Neural progenitor cell (in vitro differentiated cells): ENCODE measurements at regions not wholly inside any gene's neighbourhood (a gene's known extent, or its start where the extent isn't known, plus 50 kb on each side); places are given as distances from the start of the nearest gene placed in this dataset.

ENCODE experiments used
- DNase-seq: peaks from one replicate; pipeline ENCODE4 v3.0.0-alpha.2; 2016; ENCODE audit warnings: low spot score
- H2AFZ ChIP-seq: fragments of 200-600 bp; sonication (generic); replicated peaks from 2 replicates; pipeline ENCODE4 v1.6.1; 2016; ENCODE audit warnings: antibody characterized with exemption
- H3F3A ChIP-seq: fragments of 200-600 bp; sonication (generic); 2 replicates; pipeline ENCODE4 v1.6.1; 2016; ENCODE audit warnings: antibody characterized with exemption, low read depth
- H3K27ac ChIP-seq: fragments of 200-600 bp; sonication (generic); 2 replicates; pipeline ENCODE4 v1.5.1; 2016; ENCODE audit warnings: mild to moderate bottlenecking
- H3K27me3 ChIP-seq: fragments of 200-600 bp; sonication (generic); 2 replicates; pipeline ENCODE4 v1.6.1; 2016; ENCODE audit warnings: mild to moderate bottlenecking, moderate library complexity
- H3K36me3 ChIP-seq: fragments of 200-600 bp; sonication (generic); 2 replicates; pipeline ENCODE4 v1.5.1; 2016
- H3K4me1 ChIP-seq: fragments of 200-600 bp; sonication (generic); 2 replicates; pipeline ENCODE4 v1.6.1; 2016; ENCODE audit warnings: mixed run types
- H3K4me2 ChIP-seq: fragments of 200-600 bp; sonication (generic); 2 replicates; pipeline ENCODE4 v1.6.1; 2016
- H3K4me3 ChIP-seq: fragments of 200-600 bp; sonication (generic); 2 replicates; pipeline ENCODE4 v1.5.1; 2016
- H3K79me2 ChIP-seq: fragments of 200-600 bp; sonication (generic); 2 replicates; pipeline ENCODE4 v1.6.1; 2016; ENCODE audit warnings: low read depth
- H3K9ac ChIP-seq: fragments of 200-600 bp; sonication (generic); 2 replicates; pipeline ENCODE4 v1.6.1; 2016
- H3K9me3 ChIP-seq: fragments of 200-600 bp; sonication (generic); 2 replicates; pipeline ENCODE4 v1.5.1; 2016; ENCODE audit warnings: low read depth
- H4K20me1 ChIP-seq: fragments of 200-600 bp; sonication (generic); 2 replicates; pipeline ENCODE4 v1.6.1; 2016; ENCODE audit warnings: low read depth
- H3K27ac Mint-ChIP-seq: 3 replicates; pipeline ENCODE4 v1.8.0; 2021; ENCODE audit warnings: mixed read lengths
- H3K27me3 Mint-ChIP-seq: 2 replicates; pipeline ENCODE4 v1.8.0; 2022; ENCODE audit warnings: low read depth, mild to moderate bottlenecking, inconsistent platforms, moderate library complexity, mixed read lengths; ENCODE audit not compliant: insufficient read depth
- H3K36me3 Mint-ChIP-seq: 3 replicates; pipeline ENCODE4 v1.8.0; 2021; ENCODE audit warnings: mixed read lengths
- H3K4me1 Mint-ChIP-seq: 3 replicates; pipeline ENCODE4 v1.8.0; 2021; ENCODE audit warnings: mixed read lengths
- H3K4me3 Mint-ChIP-seq: 3 replicates; pipeline ENCODE4 v1.8.0; 2021; ENCODE audit warnings: mild to moderate bottlenecking, moderate library complexity, mixed read lengths
- H3K9me3 Mint-ChIP-seq: 3 replicates; pipeline ENCODE4 v1.8.0; 2020; ENCODE audit warnings: mixed read lengths
- EZH2 ChIP-seq: fragments of 200-600 bp; sonication (generic); IDR thresholded peaks from 2 replicates; pipeline ENCODE4 v1.6.1; 2017; ENCODE audit warnings: antibody characterized with exemption, mild to moderate bottlenecking, moderate library complexity
- EZH2phosphoT487 ChIP-seq: fragments of 200-600 bp; sonication (generic); IDR thresholded peaks from 2 replicates; pipeline ENCODE4 v1.6.1; 2017; ENCODE audit warnings: antibody characterized with exemption
- TF ChIP-seq, protein P1 (sequence below): fragments of 200-600 bp; sonication (generic); IDR thresholded peaks from 2 replicates; pipeline ENCODE4 v1.5.1; 2017; ENCODE audit warnings: antibody characterized with exemption, mild to moderate bottlenecking

DNA sequence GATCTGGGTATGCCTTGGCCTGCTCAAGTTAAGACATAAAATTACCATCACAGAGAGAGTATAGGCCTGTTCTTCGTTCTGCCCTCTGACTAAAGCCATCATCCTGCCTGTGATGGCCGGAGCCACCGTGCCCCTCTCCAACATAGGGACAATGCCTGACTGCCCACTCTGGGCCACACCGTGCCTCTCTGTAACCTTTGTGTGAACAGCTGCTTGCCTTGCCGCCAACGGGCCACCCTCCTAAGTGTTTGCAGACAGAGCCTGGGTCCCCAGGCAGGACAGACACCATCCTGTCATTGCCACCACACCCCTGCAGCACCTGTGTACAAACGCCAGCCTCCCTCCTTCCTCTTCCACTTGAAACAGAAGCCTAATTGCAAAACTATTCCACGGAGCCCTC, 298.7 kb upstream of the TENM3 start:
- no peaks in the 10 kb centered on the region for H3K36me3 Mint-ChIP-seq
- no peak overlapping the region for H2AFZ ChIP-seq
- no peak for TF ChIP-seq EZH2phosphoT487
- TF ChIP-seq EZH2, result no peak
- TF ChIP-seq, protein P1, sequence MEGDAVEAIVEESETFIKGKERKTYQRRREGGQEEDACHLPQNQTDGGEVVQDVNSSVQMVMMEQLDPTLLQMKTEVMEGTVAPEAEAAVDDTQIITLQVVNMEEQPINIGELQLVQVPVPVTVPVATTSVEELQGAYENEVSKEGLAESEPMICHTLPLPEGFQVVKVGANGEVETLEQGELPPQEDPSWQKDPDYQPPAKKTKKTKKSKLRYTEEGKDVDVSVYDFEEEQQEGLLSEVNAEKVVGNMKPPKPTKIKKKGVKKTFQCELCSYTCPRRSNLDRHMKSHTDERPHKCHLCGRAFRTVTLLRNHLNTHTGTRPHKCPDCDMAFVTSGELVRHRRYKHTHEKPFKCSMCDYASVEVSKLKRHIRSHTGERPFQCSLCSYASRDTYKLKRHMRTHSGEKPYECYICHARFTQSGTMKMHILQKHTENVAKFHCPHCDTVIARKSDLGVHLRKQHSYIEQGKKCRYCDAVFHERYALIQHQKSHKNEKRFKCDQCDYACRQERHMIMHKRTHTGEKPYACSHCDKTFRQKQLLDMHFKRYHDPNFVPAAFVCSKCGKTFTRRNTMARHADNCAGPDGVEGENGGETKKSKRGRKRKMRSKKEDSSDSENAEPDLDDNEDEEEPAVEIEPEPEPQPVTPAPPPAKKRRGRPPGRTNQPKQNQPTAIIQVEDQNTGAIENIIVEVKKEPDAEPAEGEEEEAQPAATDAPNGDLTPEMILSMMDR, result no peak
- no peak for DNase-seq
- no peaks in the 10 kb centered on the region for H3K27me3 ChIP-seq
- no peak overlapping the region for H3K27ac ChIP-seq
- no peaks in the 10 kb centered on the region for H3K9me3 Mint-ChIP-seq
- H3K27me3 Mint-ChIP-seq, result no peaks in the 10 kb centered on the region
- H4K20me1 ChIP-seq, result no peaks in the 10 kb centered on the region
- no peaks in the 10 kb centered on the region for H3K4me1 ChIP-seq
- H3K4me3 ChIP-seq, result no peak overlapping the region
- H3K79me2 ChIP-seq, result no peaks in the 10 kb centered on the region
- no peaks in the 10 kb centered on the region for H3K36me3 ChIP-seq
- no peak overlapping the region for H3K9ac ChIP-seq
- no peak overlapping the region for H3K27ac Mint-ChIP-seq
- H3K9me3 ChIP-seq, result no peaks in the 10 kb centered on the region
- no peak overlapping the region for H3K4me3 Mint-ChIP-seq
- H3F3A ChIP-seq, result no peaks in the 10 kb centered on the region
- H3K4me2 ChIP-seq, result no peak overlapping the region
- H3K4me1 Mint-ChIP-seq, result peaks cover 7% of the 10 kb centered on the region

DNA sequence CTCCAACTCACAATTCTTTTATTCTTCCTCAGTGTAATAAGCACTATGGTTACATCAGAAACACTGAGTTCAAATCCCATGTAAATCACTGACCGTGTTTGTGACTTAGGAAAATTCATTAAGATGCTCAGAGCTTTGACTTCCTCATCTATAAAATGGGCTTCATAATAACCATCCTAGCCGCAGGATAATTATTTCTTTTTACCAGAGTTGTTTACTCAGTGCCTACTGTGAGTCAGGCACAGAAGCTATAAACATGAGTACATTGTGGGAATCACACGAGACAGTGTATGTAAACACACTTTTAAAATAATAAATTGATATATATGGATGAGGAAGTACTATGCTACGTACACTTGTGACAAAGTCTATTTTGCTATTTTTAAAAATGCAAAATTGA, 296.3 kb upstream of the TENM3 start:
- peaks cover 3% of the 10 kb centered on the region for H3K4me1 Mint-ChIP-seq
- H3K27me3 ChIP-seq, result no peaks in the 10 kb centered on the region
- H3K4me2 ChIP-seq, result no peak overlapping the region
- peaks cover 3% of the 10 kb centered on the region for H3K9me3 Mint-ChIP-seq
- H2AFZ ChIP-seq, result no peak overlapping the region
- H3K4me3 Mint-ChIP-seq, result no peak overlapping the region
- no peaks in the 10 kb centered on the region for H3K79me2 ChIP-seq
- H3K36me3 ChIP-seq, result no peaks in the 10 kb centered on the region
- no peaks in the 10 kb centered on the region for H3K9me3 ChIP-seq
- H3K4me3 ChIP-seq, result no peak overlapping the region
- peaks cover 3% of the 10 kb centered on the region for H3K27me3 Mint-ChIP-seq
- H4K20me1 ChIP-seq, result no peaks in the 10 kb centered on the region
- no peaks in the 10 kb centered on the region for H3K36me3 Mint-ChIP-seq
- no peaks in the 10 kb centered on the region for H3F3A ChIP-seq
- H3K4me1 ChIP-seq, result no peaks in the 10 kb centered on the region
- H3K9ac ChIP-seq, result no peak overlapping the region
- no peak for DNase-seq
- TF ChIP-seq EZH2phosphoT487 (no peak), EZH2 (no peak)
- TF ChIP-seq, protein P1, result no peak
- no peak overlapping the region for H3K27ac ChIP-seq
- H3K27ac Mint-ChIP-seq, result no peak overlapping the region

DNA sequence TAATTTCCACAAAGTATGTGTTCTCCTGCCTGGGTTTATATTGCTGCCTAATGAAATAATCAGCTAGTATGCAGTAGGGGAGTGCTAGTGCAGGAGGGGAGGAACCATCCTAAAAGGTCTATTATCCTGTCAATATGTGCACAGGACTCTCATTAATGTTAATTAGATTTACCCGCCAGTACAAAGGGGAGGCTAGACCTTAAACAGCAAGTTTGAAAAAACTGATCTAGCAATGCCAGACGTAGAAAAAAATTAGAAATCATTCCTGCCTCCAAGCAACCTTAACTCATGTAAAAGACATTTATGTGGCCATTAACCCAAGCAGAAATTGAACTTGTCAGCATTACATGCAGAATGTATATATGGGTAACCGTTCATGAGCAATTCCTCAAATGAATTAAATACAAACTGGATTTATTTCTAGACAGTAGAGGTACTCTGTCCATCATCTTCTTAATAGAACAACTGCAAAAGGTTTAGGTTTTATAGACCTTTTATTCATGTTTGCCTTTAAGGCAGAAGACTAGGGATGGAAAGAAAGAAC, 294.3 kb upstream of the TENM3 start:
- TF ChIP-seq EZH2phosphoT487, result no peak
- Histone ChIP-seq H3K27me3 (no peaks in the 10 kb centered on the region), H3K4me1 (peaks cover 5% of the 10 kb centered on the region), H3K27ac (no peak overlapping the region), H2AFZ (no peak overlapping the region), H3K4me2 (no peak overlapping the region), H3K9me3 (no peaks in the 10 kb centered on the region), H3K9ac (no peak overlapping the region), H3K79me2 (no peaks in the 10 kb centered on the region), H3K4me3 (no peak overlapping the region), H3K36me3 (no peaks in the 10 kb centered on the region), H3F3A (no peaks in the 10 kb centered on the region), H4K20me1 (no peaks in the 10 kb centered on the region)
- H3K4me1 Mint-ChIP-seq, result peaks cover 10% of the 10 kb centered on the region
- no peak overlapping the region for H3K27ac Mint-ChIP-seq
- peaks cover 11% of the 10 kb centered on the region for H3K27me3 Mint-ChIP-seq
- no peak for DNase-seq
- H3K36me3 Mint-ChIP-seq, result no peaks in the 10 kb centered on the region
- no peak overlapping the region for H3K4me3 Mint-ChIP-seq
- H3K9me3 Mint-ChIP-seq, result peaks cover 3% of the 10 kb centered on the region

DNA sequence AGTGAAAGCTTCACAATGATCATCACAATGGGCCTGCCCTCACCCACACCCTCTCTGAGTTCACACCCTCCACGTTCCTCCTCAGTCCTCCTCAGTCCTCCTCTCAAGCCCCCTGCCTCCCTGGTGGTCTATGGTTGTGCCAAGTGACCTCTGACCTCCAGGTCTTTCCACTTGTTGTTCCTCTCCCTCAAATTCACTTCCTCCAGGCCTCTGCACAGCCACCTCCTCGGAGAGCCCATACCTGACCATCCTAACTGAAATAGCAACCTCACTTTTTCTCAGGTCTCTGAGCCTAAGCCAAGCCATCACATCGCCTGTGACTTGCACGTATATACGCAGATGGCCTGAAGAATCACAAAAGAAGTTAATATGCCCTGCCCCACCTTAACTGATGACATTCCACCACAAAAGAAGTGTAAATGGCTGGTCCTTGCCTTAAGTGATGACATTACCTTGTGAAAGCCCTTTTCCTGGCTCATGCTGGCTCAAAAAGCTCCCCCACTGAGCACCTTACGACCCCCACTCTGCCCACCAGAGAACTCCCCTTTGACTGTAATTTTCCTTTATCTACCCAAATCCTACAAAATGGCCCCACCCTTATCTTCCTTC, 293.4 kb upstream of the TENM3 start:
- Histone ChIP-seq H3K27me3 (no peaks in the 10 kb centered on the region), H3K27ac (no peak overlapping the region), H2AFZ (no peak overlapping the region), H3F3A (no peaks in the 10 kb centered on the region), H3K36me3 (no peaks in the 10 kb centered on the region), H3K9ac (no peak overlapping the region), H3K4me3 (no peak overlapping the region), H4K20me1 (no peaks in the 10 kb centered on the region), H3K9me3 (no peaks in the 10 kb centered on the region), H3K79me2 (no peaks in the 10 kb centered on the region), H3K4me1 (peaks cover 5% of the 10 kb centered on the region), H3K4me2 (no peak overlapping the region)
- Mint-ChIP-seq H3K9me3 (peaks cover 3% of the 10 kb centered on the region), H3K4me1 (peaks cover 10% of the 10 kb centered on the region), H3K36me3 (no peaks in the 10 kb centered on the region), H3K4me3 (no peak overlapping the region), H3K27ac (no peak overlapping the region), H3K27me3 (peaks cover 11% of the 10 kb centered on the region)
- TF ChIP-seq EZH2, result no peak
- TF ChIP-seq, protein P1, result no peak
- TF ChIP-seq EZH2phosphoT487, result no peak
- no peak for DNase-seq
